ENCODE measurements at regions not wholly inside any gene's neighbourhood (a gene's known extent, or its start where the extent isn't known, plus 50 kb on each side); places are given as distances from the start of the nearest gene placed in this dataset.
A peak's percentile ranks its signal among the peaks of the same experiment; 100 is the strongest.
"Not testable (repeated sequence)": the region's sequence is repeated elsewhere in the genome, so short reads cannot be mapped to it uniquely, and the experiment has no call there.

DNA sequence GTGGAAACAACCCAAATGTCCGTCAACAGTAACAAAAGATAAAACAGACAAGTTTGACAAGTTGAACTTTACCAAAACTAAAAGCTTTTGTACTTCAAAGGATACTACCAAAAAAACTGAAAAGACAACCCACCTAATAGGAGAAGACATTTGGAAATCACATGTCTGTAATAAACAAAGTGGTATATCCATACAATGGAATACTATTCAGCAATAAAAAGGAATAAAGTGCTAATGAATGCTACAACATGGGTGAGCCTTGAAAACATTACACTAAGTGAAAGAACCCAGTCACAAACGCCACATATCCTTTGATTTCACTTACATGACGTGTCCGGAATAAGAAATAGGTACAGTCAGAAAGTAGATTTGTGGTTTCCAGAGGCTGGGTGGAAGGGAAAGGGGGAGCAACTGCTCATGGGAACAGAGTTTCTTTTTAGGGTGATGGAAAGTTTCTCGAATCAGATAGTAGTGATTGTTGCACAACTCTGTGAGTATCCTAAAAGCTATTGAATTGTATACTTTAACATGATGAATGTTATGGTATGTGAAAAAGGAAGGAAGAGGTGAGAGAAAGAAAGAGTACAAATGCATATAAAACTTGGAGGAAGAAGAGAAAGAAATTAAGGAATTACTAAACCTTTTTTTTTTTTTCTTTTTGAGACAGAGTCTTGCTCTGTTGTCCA lies 72.7 kb upstream of the ABHD2 start:
- ChIA-PET CTCF (interaction anchor here (0.8 to 1.3 kb wide), 4 partner anchors 11 to 112 kb away, joined by 3 to 10 read pairs (median 4); no protein-coding TSS in a partner anchor), POLR2A (no interaction called here)
- DNase-seq (ENCODE audit: extremely low spot score) = no peak
- TF ChIP-seq, protein P1, sequence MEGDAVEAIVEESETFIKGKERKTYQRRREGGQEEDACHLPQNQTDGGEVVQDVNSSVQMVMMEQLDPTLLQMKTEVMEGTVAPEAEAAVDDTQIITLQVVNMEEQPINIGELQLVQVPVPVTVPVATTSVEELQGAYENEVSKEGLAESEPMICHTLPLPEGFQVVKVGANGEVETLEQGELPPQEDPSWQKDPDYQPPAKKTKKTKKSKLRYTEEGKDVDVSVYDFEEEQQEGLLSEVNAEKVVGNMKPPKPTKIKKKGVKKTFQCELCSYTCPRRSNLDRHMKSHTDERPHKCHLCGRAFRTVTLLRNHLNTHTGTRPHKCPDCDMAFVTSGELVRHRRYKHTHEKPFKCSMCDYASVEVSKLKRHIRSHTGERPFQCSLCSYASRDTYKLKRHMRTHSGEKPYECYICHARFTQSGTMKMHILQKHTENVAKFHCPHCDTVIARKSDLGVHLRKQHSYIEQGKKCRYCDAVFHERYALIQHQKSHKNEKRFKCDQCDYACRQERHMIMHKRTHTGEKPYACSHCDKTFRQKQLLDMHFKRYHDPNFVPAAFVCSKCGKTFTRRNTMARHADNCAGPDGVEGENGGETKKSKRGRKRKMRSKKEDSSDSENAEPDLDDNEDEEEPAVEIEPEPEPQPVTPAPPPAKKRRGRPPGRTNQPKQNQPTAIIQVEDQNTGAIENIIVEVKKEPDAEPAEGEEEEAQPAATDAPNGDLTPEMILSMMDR (IDR thresholded peaks at IDR 0.05; ENCODE audit: control extremely low read depth, extremely low read depth, low read depth, missing control alignments) = no peak

DNA sequence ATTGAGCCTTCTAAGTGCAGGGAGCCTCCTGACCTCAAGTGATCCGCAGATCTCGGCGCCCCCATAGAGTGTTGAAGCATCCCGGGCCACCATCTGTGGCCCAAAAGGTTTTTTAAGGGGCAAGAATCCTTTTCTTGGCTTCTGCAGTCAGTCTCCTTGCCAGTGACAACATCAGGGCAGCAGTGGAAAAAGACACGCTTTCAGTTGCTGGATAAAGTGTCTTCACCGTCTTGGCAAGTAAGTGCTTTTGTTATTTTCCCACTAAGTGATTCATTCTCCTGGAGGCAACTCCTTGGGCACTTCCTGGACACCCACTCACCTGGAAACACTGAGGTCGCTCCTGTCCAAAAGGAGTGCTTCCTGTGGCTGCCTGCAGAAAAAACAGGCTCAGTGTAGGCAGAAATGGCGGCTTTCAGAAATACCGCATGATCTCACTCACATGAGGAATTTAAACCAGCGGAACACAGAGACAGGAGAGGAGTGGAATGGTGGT lies 71.7 kb upstream of the ABHD2 start:
- ChIA-PET POLR2A (no interaction called here), CTCF (interaction anchor here (0.6 to 2.9 kb wide), 8 partner anchors 10 to 392 kb away, joined by 3 to 29 read pairs (median 3); no protein-coding TSS in a partner anchor)
- TF ChIP-seq, protein P1 (IDR thresholded peaks at IDR 0.05; ENCODE audit: control extremely low read depth, extremely low read depth, low read depth, missing control alignments) = no peak
- no peak for DNase-seq (ENCODE audit: extremely low spot score)

DNA sequence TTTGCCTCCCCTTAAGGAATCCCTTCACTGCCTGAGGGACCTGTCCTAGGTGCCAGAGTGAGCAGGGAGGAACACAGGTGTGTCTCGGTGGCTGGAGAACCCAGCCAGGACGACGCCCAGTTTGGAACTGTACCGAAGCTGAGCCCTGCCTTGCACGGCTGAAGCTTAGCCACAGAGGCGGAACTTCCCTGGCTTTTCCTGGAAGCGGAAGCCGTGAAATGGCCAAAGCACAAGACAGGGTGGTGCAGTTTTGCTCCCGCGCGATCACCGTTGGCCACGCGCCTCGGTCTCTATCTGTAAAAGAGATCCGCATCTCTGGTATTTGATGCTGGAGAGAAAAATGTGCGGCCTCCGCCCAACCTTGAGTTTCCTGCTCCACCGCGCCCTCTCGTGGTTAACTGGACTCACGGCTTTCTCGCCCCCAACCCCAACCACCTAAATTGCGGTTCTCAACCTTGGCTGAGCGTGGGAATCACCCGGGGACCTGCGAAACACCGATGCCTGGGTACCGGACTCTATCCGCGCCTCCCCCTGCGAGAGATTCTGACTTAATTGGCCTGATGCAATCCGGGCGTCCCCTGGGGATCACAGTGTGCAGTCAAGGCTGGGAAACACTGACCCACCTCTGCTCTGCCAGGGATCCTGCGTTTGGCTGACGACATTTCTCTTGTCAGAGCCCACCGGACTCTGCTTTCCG lies 70.7 kb upstream of the ABHD2 start:
- peak; percentile 73 for DNase-seq (ENCODE audit: extremely low spot score)
- ChIA-PET POLR2A (no interaction called here), CTCF (interaction anchor here (0.6 to 2.9 kb wide), 5 partner anchors 14 to 393 kb away, joined by 3 to 29 read pairs (median 3); no protein-coding TSS in a partner anchor)
- TF ChIP-seq, protein P1 (IDR thresholded peaks at IDR 0.05; ENCODE audit: control extremely low read depth, extremely low read depth, low read depth, missing control alignments) = peak; percentile 72

DNA sequence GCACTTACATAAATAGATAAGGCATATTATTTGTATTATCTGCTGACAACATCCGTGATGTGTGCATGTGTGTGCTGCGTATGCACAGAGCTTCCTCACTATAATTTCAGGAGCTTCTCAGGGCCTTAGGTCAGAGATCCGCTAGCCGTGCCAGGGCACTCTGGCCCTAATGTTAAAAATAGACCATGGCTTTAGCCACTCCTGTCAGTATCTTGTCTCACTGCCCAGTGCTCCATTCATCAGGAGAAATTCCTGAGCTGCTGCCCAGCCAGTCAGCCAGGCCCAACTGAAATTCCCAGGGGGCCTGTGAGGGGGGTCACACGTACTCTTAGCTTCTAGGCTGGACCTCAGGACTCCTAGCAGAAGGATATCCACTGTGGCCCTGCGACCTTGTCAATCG lies 70.0 kb upstream of the ABHD2 start:
- POLR2A ChIA-PET = no interaction called here
- CTCF ChIA-PET = interaction anchor here (0.8 to 2.9 kb wide), 6 partner anchors 8 to 113 kb away, joined by 3 to 29 read pairs (median 4); no protein-coding TSS in a partner anchor
- TF ChIP-seq, protein P1 (IDR thresholded peaks at IDR 0.05; ENCODE audit: control extremely low read depth, extremely low read depth, low read depth, missing control alignments) = no peak
- DNase-seq (ENCODE audit: extremely low spot score) = no peak

DNA sequence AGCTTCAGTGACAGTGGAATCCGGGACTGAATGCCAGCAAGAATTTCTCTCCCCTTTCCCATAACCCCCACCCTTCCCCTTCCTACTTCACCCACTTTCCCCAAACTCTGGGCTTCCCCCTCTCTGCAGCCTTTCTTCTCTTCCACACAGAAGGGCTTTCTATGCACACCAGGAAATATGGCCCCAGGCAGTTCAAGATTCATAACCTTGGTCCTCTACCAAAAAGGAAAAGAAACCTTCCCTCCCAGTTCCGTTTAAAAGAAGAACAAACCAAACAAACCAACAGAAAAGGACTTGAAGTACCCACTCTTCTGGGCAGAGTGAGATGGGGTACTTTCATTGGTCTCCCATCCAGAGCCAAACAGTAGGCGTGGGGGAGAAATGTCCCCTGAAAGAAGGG lies 68.8 kb upstream of the ABHD2 start:
- no peak for DNase-seq (ENCODE audit: extremely low spot score)
- TF ChIP-seq, protein P1 (IDR thresholded peaks at IDR 0.05; ENCODE audit: control extremely low read depth, extremely low read depth, low read depth, missing control alignments) = no peak
- ChIA-PET POLR2A (no interaction called here), CTCF (interaction anchor here (1.7 to 2.9 kb wide), 2 partner anchors 38 to 114 kb away, joined by 4 to 29 read pairs; no protein-coding TSS in a partner anchor)

DNA sequence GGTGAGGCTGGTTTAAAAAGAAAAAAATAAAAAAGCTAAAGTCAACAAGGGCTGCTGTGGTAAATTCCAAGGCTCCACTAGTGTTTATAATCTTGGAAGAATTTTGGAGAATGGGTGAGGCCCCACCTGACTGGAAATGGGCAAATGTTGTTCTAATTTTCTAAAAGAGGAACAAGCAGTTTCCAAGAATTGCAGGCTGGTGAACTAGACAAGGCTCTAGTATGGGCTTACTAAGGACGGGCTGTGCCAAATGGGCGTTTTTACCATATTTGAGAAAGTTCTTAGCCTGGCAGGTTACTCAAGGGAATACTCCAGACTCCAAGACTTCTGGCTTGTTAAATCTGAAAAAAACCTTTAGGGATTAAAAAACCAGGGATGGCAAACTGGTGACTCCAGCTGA lies 67.0 kb upstream of the ABHD2 start:
- TF ChIP-seq, protein P1 (IDR thresholded peaks at IDR 0.05; ENCODE audit: control extremely low read depth, extremely low read depth, low read depth, missing control alignments) = no peak

DNA sequence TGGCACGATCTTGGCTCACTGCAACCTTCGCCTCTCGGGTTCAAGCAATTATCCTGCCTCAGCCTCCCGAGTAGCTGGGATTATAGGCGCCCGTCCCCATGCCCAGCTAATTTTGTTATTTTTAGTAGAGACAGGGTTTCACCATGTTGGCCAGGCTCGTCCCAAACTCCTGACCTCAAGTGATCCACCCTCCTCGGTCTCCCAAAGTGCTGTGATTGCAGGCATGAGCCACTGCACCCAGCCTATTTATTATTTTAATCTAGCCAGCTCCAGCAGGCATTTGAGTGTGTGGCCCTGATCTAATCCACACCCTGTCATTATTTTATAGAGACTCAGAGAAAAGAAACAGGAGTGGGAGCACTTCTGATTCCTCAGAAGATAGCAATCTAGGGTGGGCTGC lies 66.4 kb upstream of the ABHD2 start:
- POLR2A ChIA-PET; DNase-seq (ENCODE audit: extremely low spot score): not testable (repeated sequence)
- CTCF ChIA-PET = interaction anchor here (0.9 to 1.6 kb wide), 8 partner anchors 18 to 156 kb away, joined by 3 to 10 read pairs (median 4); no protein-coding TSS in a partner anchor

More for the DNA sequence above, 67.0 kb upstream of the ABHD2 start:
- POLR2A ChIA-PET = no interaction called here
- DNase-seq (ENCODE audit: extremely low spot score) = no peak
- CTCF ChIA-PET = interaction anchor here (1.2 to 1.6 kb wide), 5 partner anchors 20 to 156 kb away, joined by 3 to 10 read pairs (median 4); no protein-coding TSS in a partner anchor
